ENCODE measurements at regions not wholly inside any gene's neighbourhood (a gene's known extent, or its start where the extent isn't known, plus 50 kb on each side); places are given as distances from the start of the nearest gene placed in this dataset.

DNA sequence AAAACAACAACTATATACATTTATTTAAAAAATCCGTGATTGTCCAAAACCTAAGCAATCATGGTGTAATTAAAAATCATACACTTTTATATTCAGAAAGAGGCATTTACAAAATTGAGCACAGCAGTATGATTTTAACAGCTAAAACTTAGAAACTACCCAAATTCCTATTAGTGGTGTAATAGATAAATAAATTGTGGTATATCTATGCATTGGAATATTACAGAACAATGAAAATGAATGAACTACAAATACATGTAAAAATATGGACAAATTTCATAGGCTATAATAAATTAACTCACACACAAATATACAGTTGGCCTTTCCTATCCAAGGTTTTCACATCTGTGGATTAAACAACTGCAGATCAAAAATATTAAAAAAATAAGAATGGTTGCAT, 700.5 kb upstream of the ARPP21 start:
- Histone ChIP-seq H3K27ac (replicated peaks) (no peak overlapping the region), H3K4me3 (replicated peaks; ENCODE audit: insufficient read depth, low read length) (no peak overlapping the region), H3K27me3 (ENCODE audit: insufficient read depth, poor library complexity, severe bottlenecking) (no peaks in the 10 kb centered on the region)
- DNase-seq (ENCODE audit: low read depth in 1 of 2, low spot score in 1 of 2), result no peak
- no peak for TF ChIP-seq GABPA (IDR thresholded peaks at IDR 0.05; ENCODE audit: low read depth)
- no peak for TF ChIP-seq SPI1 (IDR thresholded peaks at IDR 0.05; ENCODE audit: borderline replicate concordance, low read depth)
- TF ChIP-seq, protein P1, sequence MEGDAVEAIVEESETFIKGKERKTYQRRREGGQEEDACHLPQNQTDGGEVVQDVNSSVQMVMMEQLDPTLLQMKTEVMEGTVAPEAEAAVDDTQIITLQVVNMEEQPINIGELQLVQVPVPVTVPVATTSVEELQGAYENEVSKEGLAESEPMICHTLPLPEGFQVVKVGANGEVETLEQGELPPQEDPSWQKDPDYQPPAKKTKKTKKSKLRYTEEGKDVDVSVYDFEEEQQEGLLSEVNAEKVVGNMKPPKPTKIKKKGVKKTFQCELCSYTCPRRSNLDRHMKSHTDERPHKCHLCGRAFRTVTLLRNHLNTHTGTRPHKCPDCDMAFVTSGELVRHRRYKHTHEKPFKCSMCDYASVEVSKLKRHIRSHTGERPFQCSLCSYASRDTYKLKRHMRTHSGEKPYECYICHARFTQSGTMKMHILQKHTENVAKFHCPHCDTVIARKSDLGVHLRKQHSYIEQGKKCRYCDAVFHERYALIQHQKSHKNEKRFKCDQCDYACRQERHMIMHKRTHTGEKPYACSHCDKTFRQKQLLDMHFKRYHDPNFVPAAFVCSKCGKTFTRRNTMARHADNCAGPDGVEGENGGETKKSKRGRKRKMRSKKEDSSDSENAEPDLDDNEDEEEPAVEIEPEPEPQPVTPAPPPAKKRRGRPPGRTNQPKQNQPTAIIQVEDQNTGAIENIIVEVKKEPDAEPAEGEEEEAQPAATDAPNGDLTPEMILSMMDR (IDR thresholded peaks at IDR 0.05; ENCODE audit: insufficient read depth, low read length), result no peak
- TF ChIP-seq, protein P2, sequence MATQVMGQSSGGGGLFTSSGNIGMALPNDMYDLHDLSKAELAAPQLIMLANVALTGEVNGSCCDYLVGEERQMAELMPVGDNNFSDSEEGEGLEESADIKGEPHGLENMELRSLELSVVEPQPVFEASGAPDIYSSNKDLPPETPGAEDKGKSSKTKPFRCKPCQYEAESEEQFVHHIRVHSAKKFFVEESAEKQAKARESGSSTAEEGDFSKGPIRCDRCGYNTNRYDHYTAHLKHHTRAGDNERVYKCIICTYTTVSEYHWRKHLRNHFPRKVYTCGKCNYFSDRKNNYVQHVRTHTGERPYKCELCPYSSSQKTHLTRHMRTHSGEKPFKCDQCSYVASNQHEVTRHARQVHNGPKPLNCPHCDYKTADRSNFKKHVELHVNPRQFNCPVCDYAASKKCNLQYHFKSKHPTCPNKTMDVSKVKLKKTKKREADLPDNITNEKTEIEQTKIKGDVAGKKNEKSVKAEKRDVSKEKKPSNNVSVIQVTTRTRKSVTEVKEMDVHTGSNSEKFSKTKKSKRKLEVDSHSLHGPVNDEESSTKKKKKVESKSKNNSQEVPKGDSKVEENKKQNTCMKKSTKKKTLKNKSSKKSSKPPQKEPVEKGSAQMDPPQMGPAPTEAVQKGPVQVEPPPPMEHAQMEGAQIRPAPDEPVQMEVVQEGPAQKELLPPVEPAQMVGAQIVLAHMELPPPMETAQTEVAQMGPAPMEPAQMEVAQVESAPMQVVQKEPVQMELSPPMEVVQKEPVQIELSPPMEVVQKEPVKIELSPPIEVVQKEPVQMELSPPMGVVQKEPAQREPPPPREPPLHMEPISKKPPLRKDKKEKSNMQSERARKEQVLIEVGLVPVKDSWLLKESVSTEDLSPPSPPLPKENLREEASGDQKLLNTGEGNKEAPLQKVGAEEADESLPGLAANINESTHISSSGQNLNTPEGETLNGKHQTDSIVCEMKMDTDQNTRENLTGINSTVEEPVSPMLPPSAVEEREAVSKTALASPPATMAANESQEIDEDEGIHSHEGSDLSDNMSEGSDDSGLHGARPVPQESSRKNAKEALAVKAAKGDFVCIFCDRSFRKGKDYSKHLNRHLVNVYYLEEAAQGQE (IDR thresholded peaks at IDR 0.05; ENCODE audit: insufficient replicate concordance, low read depth), result no peak
- TF ChIP-seq POLR2AphosphoS5 (IDR thresholded peaks at IDR 0.05; ENCODE audit: low read depth), result no peak

DNA sequence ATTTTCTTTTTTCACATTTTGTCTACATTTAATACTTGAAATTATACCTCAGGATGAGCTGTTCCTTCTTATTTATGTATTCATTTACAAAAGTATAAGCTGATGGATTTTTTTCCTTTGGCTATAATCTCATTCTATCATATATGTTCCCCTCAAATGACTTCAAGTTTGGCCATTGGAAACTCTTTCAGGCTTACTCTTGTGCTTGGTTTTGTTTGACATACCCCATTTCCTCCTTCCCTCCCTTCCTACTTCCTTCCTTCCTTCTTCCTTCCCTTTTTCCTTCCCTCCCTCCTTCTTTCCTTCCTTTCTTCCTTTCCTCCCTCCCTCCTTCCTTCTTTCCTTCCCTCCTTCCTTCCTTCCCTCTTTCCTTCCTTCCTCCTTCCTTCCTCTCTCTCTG, 697.1 kb upstream of the ARPP21 start:
- H3K4me3 ChIP-seq (replicated peaks; ENCODE audit: insufficient read depth, low read length), result no peak overlapping the region
- no peaks in the 10 kb centered on the region for H3K27me3 ChIP-seq (ENCODE audit: insufficient read depth, poor library complexity, severe bottlenecking)
- no peak overlapping the region for H3K27ac ChIP-seq (replicated peaks)
- no peak for DNase-seq (ENCODE audit: low read depth in 1 of 2, low spot score in 1 of 2)
- TF ChIP-seq POLR2AphosphoS5 (IDR thresholded peaks at IDR 0.05; ENCODE audit: low read depth) (no peak), SPI1 (IDR thresholded peaks at IDR 0.05; ENCODE audit: borderline replicate concordance, low read depth) (no peak), GABPA (IDR thresholded peaks at IDR 0.05; ENCODE audit: low read depth) (no peak)
- TF ChIP-seq, protein P1 (IDR thresholded peaks at IDR 0.05; ENCODE audit: insufficient read depth, low read length), result no peak
- TF ChIP-seq, protein P2 (IDR thresholded peaks at IDR 0.05; ENCODE audit: insufficient replicate concordance, low read depth), result no peak

DNA sequence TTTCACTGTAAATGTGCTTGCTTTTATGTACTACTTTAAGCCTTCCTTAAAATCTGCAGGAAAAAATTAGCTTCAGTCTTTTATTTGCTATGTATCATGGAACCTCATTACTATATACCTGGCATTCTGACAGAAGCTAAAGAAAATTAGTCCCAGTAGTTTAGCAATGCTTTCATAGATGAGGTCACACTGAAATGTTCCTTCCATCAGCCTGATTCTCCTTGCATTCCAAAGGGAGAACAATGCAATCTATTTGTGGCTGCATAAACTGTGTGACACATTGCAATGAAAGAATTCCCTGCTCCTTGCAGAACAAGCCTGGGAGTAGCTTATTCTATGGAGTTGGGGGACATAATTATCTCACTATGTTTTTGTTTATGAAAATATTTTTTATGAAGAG, 691.5 kb upstream of the ARPP21 start:
- DNase-seq (ENCODE audit: low read depth in 1 of 2, low spot score in 1 of 2), result no peak
- TF ChIP-seq, protein P2 (IDR thresholded peaks at IDR 0.05; ENCODE audit: insufficient replicate concordance, low read depth), result no peak
- TF ChIP-seq SPI1 (IDR thresholded peaks at IDR 0.05; ENCODE audit: borderline replicate concordance, low read depth), result no peak
- TF ChIP-seq, protein P1 (IDR thresholded peaks at IDR 0.05; ENCODE audit: insufficient read depth, low read length), result no peak
- no peak for TF ChIP-seq POLR2AphosphoS5 (IDR thresholded peaks at IDR 0.05; ENCODE audit: low read depth)
- no peak for TF ChIP-seq GABPA (IDR thresholded peaks at IDR 0.05; ENCODE audit: low read depth)
- H3K27ac ChIP-seq (replicated peaks), result no peak overlapping the region
- H3K27me3 ChIP-seq (ENCODE audit: insufficient read depth, poor library complexity, severe bottlenecking), result no peaks in the 10 kb centered on the region
- H3K4me3 ChIP-seq (replicated peaks; ENCODE audit: insufficient read depth, low read length), result no peak overlapping the region

Data from HL-60 (cell line).